Esophagus squamous epithelium (tissue), 4 donors: ENCODE measurements at regions not wholly inside any gene's neighbourhood (a gene's known extent, or its start where the extent isn't known, plus 50 kb on each side); places are given as distances from the start of the nearest gene placed in this dataset.

Source experiments
- POLR2A ChIP-seq, 4 donors: fragments of 450-650 bp; IDR thresholded peaks; one replicate each; pipeline ENCODE4 v1.6.1; 2017; ENCODE audit warnings: antibody characterized with exemption in 4 of 4, mild to moderate bottlenecking in 4 of 4, moderate library complexity in 3 of 4
- TF ChIP-seq, protein P1 (sequence below), 6 experiments: fragments of 450-650 bp in 4 of 6; fragments of 200-600 bp in 2 of 6; sonication (generic) in 2 of 6; IDR thresholded peaks; one replicate each; pipeline ENCODE4 v1.5.1; 2016 to 2019; ENCODE audit warnings: antibody characterized with exemption in 6 of 6, mild to moderate bottlenecking in 4 of 6, moderate library complexity in 4 of 6

GRCh38 chr12:84689638-84690037 lies 223.0 kb downstream of the SLC6A15 start:
- TF ChIP-seq, protein P1, sequence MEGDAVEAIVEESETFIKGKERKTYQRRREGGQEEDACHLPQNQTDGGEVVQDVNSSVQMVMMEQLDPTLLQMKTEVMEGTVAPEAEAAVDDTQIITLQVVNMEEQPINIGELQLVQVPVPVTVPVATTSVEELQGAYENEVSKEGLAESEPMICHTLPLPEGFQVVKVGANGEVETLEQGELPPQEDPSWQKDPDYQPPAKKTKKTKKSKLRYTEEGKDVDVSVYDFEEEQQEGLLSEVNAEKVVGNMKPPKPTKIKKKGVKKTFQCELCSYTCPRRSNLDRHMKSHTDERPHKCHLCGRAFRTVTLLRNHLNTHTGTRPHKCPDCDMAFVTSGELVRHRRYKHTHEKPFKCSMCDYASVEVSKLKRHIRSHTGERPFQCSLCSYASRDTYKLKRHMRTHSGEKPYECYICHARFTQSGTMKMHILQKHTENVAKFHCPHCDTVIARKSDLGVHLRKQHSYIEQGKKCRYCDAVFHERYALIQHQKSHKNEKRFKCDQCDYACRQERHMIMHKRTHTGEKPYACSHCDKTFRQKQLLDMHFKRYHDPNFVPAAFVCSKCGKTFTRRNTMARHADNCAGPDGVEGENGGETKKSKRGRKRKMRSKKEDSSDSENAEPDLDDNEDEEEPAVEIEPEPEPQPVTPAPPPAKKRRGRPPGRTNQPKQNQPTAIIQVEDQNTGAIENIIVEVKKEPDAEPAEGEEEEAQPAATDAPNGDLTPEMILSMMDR (IDR thresholded peaks at IDR 0.05), result no peak
- no peak for TF ChIP-seq POLR2A (IDR thresholded peaks at IDR 0.05)
